Loucy (cell line): ENCODE measurements at regions not wholly inside any gene's neighbourhood (a gene's known extent, or its start where the extent isn't known, plus 50 kb on each side); places are given as distances from the start of the nearest gene placed in this dataset.

ENCODE experiments used
- CTCF ChIP-seq: fragments of 200-600 bp; sonication (generic); conservative IDR thresholded peaks from 2 replicates; pipeline ENCODE4 v1.5.1; 2014; ENCODE audit warnings: mild to moderate bottlenecking, antibody characterized with exemption, low read length
- EZH2phosphoT487 ChIP-seq: fragments of 200-600 bp; IDR thresholded peaks from 2 replicates; pipeline ENCODE4 v1.6.1; 2018; ENCODE audit warnings: antibody characterized with exemption, mild to moderate bottlenecking, moderate library complexity, borderline replicate concordance

GRCh38 chr12:127343940-127344339 is 923.0 kb upstream of the TMEM132C start:
- TF ChIP-seq CTCF = no peak
- TF ChIP-seq EZH2phosphoT487 = no peak
